SK-N-SH treated with all-trans-retinoic acid at 6 μM for 48 hours (cell line): ENCODE measurements at regions not wholly inside any gene's neighbourhood (a gene's known extent, or its start where the extent isn't known, plus 50 kb on each side); places are given as distances from the start of the nearest gene placed in this dataset.

Experiments
- ATAC-seq: fragments of 200-7000 bp; cut with Tn5 transposase; 3 replicates; pipeline ENCODE4 v1.9.1; 2020; ENCODE audit warnings: mild to moderate bottlenecking, moderate library complexity
- ARNTL ChIP-seq: fragments of 450-650 bp; formaldehyde crosslinking; IDR thresholded peaks from 2 replicates; pipeline ENCODE4 v1.5.0; 2020; ENCODE audit warnings: low read depth, mild to moderate bottlenecking, moderate library complexity, borderline replicate concordance
- CREB5 ChIP-seq: fragments of 250-450 bp; sonication (Bioruptor Pico); IDR thresholded peaks from 2 replicates; pipeline ENCODE4 v1.5.1; 2020; ENCODE audit warnings: low read depth, mild to moderate bottlenecking, moderate library complexity
- CSDC2 ChIP-seq: fragments of 250-450 bp; sonication (Bioruptor Pico); IDR thresholded peaks from 2 replicates; pipeline ENCODE4 v1.5.0; 2020; ENCODE audit warnings: mild to moderate bottlenecking, moderate library complexity
- CSRNP3 ChIP-seq: fragments of 250-450 bp; sonication (Bioruptor Pico); IDR thresholded peaks from 2 replicates; pipeline ENCODE4 v1.5.1; 2021; ENCODE audit warnings: mild to moderate bottlenecking, moderate library complexity
- GLIS3 ChIP-seq: fragments of 250-450 bp; sonication (Bioruptor Pico); IDR thresholded peaks from 2 replicates; pipeline ENCODE4 v1.5.0; 2020; ENCODE audit warnings: mild to moderate bottlenecking, moderate library complexity
- ISL1 ChIP-seq: fragments of 250-450 bp; sonication (Bioruptor Pico); IDR thresholded peaks from 2 replicates; pipeline ENCODE4 v2.1.2; 2022; ENCODE audit warnings: mild to moderate bottlenecking, moderate library complexity
- OSR1 ChIP-seq: fragments of 250-450 bp; sonication (Bioruptor Pico); IDR thresholded peaks from 2 replicates; pipeline ENCODE4 v1.8.0; 2022; ENCODE audit warnings: moderate library complexity, mild to moderate bottlenecking, inconsistent platforms
- PATZ1 ChIP-seq: fragments of 250-450 bp; sonication (Bioruptor Pico); IDR thresholded peaks from 2 replicates; pipeline ENCODE4 v1.8.0; 2020; ENCODE audit warnings: mild to moderate bottlenecking, moderate library complexity, borderline replicate concordance
- POU6F1 ChIP-seq: fragments of 250-450 bp; sonication (Bioruptor Pico); IDR thresholded peaks from 2 replicates; pipeline ENCODE4 v1.8.0; 2021; ENCODE audit warnings: low read depth, mild to moderate bottlenecking, moderate library complexity, borderline replicate concordance
- PPARA ChIP-seq: fragments of 250-450 bp; sonication (Bioruptor Pico); IDR thresholded peaks from 2 replicates; pipeline ENCODE4 v1.5.0; 2020; ENCODE audit warnings: mild to moderate bottlenecking, borderline replicate concordance
- SNAI2 ChIP-seq: fragments of 250-450 bp; sonication (Bioruptor Pico); IDR thresholded peaks from 2 replicates; pipeline ENCODE4 v1.5.0; 2020; ENCODE audit warnings: mild to moderate bottlenecking, moderate library complexity
- TCF4 ChIP-seq: fragments of 250-450 bp; sonication (Bioruptor Pico); IDR thresholded peaks from 2 replicates; pipeline ENCODE4 v1.8.0; 2021; ENCODE audit warnings: mild to moderate bottlenecking, moderate library complexity, borderline replicate concordance
- ZC3H10 ChIP-seq: fragments of 250-450 bp; sonication (Bioruptor Pico); IDR thresholded peaks from 2 replicates; pipeline ENCODE4 v1.5.1; 2021; ENCODE audit warnings: mild to moderate bottlenecking, moderate library complexity
- ZFP3 ChIP-seq: fragments of 250-450 bp; sonication (Bioruptor Pico); IDR thresholded peaks from 2 replicates; pipeline ENCODE4 v1.5.0; 2020; ENCODE audit warnings: mild to moderate bottlenecking, moderate library complexity
- ZFP30 ChIP-seq: fragments of 450-650 bp; formaldehyde crosslinking; IDR thresholded peaks from 2 replicates; pipeline ENCODE4 v1.5.0; 2022; ENCODE audit warnings: mild to moderate bottlenecking, moderate library complexity
- ZNF565 ChIP-seq: fragments of 450-650 bp; formaldehyde crosslinking; conservative IDR thresholded peaks from 2 replicates; pipeline ENCODE4 v1.5.0; 2020; ENCODE audit warnings: low read depth, mild to moderate bottlenecking, moderate library complexity
- ZNF70 ChIP-seq: fragments of 450-650 bp; formaldehyde crosslinking; IDR thresholded peaks from 2 replicates; pipeline ENCODE4 v1.5.0; 2020; ENCODE audit warnings: mild to moderate bottlenecking, moderate library complexity
- ZNF8 ChIP-seq: fragments of 450-650 bp; formaldehyde crosslinking; IDR thresholded peaks from 2 replicates; pipeline ENCODE4 v1.5.0; 2020; ENCODE audit warnings: mild to moderate bottlenecking, moderate library complexity
- TF ChIP-seq, protein P1 (sequence below): fragments of 250-450 bp; sonication (Bioruptor Pico); IDR thresholded peaks from 2 replicates; pipeline ENCODE4 v1.5.0; 2020; ENCODE audit warnings: mild to moderate bottlenecking, moderate library complexity

GRCh38 chr9:87152256-87152655 lies 204.9 kb upstream of the GAS1 start:
- no peak for ATAC-seq
- TF ChIP-seq TCF4 (no peak), SNAI2 (CRISPR knock-in tag) (no peak), ISL1 (no peak), ZNF565 (CRISPR knock-in tag) (no peak), CSRNP3 (CRISPR knock-in tag) (no peak), PPARA (CRISPR knock-in tag) (no peak), ZNF8 (CRISPR knock-in tag) (no peak), CREB5 (CRISPR knock-in tag) (no peak), OSR1 (no peak), POU6F1 (CRISPR knock-in tag) (no peak), CSDC2 (no peak), ZNF70 (no peak), GLIS3 (CRISPR knock-in tag) (no peak), PATZ1 (CRISPR knock-in tag) (no peak), ZC3H10 (no peak), ZFP3 (CRISPR knock-in tag) (no peak)
- TF ChIP-seq, protein P1, sequence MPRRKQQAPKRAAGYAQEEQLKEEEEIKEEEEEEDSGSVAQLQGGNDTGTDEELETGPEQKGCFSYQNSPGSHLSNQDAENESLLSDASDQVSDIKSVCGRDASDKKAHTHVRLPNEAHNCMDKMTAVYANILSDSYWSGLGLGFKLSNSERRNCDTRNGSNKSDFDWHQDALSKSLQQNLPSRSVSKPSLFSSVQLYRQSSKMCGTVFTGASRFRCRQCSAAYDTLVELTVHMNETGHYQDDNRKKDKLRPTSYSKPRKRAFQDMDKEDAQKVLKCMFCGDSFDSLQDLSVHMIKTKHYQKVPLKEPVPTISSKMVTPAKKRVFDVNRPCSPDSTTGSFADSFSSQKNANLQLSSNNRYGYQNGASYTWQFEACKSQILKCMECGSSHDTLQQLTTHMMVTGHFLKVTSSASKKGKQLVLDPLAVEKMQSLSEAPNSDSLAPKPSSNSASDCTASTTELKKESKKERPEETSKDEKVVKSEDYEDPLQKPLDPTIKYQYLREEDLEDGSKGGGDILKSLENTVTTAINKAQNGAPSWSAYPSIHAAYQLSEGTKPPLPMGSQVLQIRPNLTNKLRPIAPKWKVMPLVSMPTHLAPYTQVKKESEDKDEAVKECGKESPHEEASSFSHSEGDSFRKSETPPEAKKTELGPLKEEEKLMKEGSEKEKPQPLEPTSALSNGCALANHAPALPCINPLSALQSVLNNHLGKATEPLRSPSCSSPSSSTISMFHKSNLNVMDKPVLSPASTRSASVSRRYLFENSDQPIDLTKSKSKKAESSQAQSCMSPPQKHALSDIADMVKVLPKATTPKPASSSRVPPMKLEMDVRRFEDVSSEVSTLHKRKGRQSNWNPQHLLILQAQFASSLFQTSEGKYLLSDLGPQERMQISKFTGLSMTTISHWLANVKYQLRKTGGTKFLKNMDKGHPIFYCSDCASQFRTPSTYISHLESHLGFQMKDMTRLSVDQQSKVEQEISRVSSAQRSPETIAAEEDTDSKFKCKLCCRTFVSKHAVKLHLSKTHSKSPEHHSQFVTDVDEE (CRISPR knock-in tag), result no peak

DNA sequence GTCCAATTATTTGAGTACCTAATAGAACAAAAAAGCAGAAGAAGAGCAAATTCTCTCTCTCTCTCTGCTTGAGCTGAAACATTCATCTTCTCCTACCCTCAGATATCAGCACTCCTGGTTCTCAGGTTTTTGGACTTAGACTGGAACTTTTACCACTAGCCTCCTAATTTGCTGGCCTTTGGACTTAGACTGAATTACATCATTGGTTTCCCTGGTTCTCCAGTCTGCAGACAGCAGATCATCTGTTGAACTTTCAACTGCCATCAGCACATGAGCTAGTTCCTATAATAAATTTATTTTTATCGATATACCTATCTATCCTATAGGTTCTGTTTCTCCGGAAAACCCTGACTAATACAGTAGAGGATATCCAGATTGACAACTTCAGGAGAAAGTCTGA lies 208.9 kb upstream of the GAS1 start:
- TF ChIP-seq, protein P1 (CRISPR knock-in tag), result no peak
- TF ChIP-seq ARNTL (no peak), ZFP30 (CRISPR knock-in tag) (no peak)
- ATAC-seq, result no peak
